ENCODE measurements at regions not wholly inside any gene's neighbourhood (a gene's known extent, or its start where the extent isn't known, plus 50 kb on each side); places are given as distances from the start of the nearest gene placed in this dataset.
"Not testable (repeated sequence)": the region's sequence is repeated elsewhere in the genome, so short reads cannot be mapped to it uniquely, and the experiment has no call there.

GRCh38 chr21:20452935-20453334 is 545.3 kb upstream of the NCAM2 start:
- DNase-seq, result no peak

GRCh38 chr21:20459838-20460237 is 538.4 kb upstream of the NCAM2 start:
- DNase-seq, result no peak

GRCh38 chr21:20463362-20463761 is 534.8 kb upstream of the NCAM2 start:
- DNase-seq, result no peak

GRCh38 chr21:20469361-20469760 is 528.8 kb upstream of the NCAM2 start:
- no peak for DNase-seq

GRCh38 chr21:20486303-20486702 is 511.9 kb upstream of the NCAM2 start:
- DNase-seq, result no peak

DNA sequence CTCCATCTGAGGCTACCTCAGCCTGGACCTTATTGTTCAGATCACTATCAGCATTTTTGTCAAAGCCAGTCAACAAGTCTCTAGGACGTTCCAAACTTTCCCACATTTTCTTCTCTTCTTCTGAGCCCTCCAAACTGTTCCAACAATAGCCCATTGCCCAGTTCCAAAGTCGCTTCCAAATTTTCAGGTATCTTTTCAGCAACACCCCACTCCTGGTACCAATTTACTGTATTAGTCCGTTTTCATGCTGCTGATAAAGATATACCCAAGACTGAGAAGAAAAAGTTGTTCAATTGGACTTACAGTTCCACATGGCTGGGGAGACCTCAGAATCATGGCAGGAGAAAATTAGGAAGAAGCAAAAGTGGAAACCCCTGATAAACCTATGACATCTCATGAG is 495.3 kb upstream of the NCAM2 start:
- not testable (repeated sequence) for DNase-seq

GRCh38 chr21:20507783-20508182 is 490.4 kb upstream of the NCAM2 start:
- DNase-seq, result no peak

DNA sequence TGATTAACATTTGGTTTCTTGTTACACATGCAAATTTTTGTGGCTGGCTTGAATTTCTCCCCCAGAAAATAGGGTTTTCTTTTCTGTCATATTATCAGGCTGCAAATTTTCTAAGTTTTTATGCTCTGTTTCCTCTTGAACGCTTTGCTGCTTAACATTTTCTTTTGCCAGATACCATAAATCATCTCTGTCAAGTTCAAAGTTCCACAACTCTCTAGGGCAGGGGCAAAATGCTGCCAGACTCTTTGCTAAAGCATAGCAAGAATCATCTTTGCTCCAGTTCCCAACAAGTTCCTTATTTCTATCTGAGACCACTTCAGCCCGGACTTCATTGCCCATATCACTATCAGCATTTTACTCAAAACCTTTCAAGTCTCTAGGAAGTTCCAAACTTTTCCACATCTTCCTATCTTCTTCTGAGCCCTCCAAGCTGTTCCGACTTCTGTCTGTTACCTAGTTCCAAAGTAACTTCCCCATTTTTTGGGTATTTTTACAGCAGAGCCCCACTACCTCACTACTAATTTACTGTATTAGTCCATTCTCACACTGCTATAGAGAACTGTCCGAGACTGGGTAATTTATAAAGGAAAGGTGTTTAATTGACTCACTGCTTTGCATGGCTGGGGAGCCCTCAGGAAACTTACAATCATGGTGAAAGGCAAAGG is 486.9 kb upstream of the NCAM2 start:
- no peak for DNase-seq

DNA sequence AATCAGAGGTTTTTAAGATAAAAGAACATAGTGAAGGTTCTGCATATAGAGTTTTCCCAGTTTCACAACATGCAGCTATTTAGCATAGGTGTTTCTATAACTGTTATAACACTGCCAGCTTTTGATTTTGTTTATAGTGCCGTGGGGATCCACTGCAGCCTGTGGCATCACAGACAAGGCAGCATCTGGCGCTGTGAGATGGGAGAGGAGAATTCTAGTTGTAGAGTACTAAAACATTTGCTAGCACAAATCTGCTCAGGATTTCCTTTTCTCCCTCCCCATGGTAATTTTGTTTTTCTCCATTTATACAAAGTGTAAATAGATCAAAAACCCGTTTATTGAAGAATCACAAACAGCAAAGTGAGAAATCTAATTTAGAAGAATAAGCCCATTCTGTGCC is 482.8 kb upstream of the NCAM2 start:
- no peak for DNase-seq

GRCh38 chr21:20519076-20519475 is 479.1 kb upstream of the NCAM2 start:
- no peak for DNase-seq

- DNase-seq, result no peak
Observed at GRCh38 chr21:20522611-20523010, 475.6 kb upstream of the NCAM2 start.

DNA sequence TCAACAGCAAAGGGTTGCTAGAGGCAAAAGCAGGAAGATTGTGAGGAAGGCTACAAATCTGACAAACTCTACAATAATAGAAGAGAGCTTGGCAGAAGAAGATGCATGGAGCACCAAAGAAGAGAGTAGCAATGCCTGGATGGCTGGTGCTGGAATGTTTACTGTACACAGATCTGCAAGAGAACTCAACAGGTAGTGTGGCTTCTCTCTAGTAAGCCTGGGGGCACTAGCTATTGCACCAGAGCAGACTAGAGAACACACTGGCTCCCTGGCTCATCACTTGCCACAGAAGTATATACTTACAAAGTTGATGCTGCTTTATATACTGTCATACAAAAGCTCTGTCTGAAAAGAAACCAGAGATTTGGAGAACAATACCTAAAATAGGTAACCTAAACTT is 475.0 kb upstream of the NCAM2 start:
- DNase-seq, result no peak

GRCh38 chr21:20527731-20528460 is 470.3 kb upstream of the NCAM2 start:
- no peak for DNase-seq

GRCh38 chr21:20537130-20537529 is 461.1 kb upstream of the NCAM2 start:
- DNase-seq, result no peak

DNA sequence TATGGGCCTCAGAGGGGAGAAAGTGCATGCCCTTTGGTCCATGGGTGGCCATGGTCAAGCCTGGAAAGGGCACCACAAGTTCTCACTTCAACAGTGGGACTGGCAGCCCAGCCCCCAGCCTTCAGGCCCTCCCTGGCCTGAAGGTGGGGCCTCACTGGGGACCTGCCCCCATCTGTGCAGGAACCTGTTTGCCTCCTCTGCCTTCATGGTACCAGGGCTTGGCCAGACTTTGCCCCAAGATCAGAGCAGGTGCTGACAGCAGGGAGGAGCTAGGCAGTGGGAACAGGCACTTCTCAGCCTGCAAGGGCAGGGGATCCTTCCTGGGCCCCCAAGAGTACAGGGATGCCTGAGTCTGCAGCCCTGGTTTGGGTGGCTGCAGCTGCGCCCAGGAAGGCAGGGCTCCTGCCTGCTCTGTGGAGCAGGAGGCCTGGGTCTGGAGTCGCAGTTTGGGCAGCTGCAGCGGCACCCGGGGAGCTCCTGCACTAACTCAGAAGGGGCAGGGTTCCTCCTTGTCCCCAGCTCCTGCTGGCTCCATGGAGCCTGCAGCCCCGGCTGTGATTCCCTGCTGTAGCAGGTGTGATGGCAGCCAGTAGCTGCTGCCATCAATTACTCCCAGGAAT is 460.1 kb upstream of the NCAM2 start:
- DNase-seq, result no peak

DNA sequence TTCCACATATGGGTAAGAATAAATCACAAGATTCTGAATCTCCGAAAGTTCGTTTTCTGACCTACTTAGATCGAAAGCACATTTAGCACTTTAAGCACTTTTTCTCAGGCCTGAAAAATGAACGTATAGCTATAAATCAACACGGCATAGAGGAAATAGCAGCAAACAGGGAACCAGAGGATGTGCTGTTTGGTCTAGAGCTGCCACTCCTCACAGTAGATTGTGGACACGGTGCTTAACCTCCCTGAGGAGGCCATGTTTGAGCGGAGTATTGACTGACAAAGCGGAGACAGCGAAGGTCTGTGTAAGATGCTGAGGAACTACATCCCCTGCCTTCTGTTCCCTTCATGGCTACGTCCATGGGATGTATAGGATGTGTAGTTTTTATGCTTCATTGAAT is 452.8 kb upstream of the NCAM2 start:
- no peak for DNase-seq

- DNase-seq, result no peak
Observed at GRCh38 chr21:20551939-20552338, 446.3 kb upstream of the NCAM2 start.

DNA sequence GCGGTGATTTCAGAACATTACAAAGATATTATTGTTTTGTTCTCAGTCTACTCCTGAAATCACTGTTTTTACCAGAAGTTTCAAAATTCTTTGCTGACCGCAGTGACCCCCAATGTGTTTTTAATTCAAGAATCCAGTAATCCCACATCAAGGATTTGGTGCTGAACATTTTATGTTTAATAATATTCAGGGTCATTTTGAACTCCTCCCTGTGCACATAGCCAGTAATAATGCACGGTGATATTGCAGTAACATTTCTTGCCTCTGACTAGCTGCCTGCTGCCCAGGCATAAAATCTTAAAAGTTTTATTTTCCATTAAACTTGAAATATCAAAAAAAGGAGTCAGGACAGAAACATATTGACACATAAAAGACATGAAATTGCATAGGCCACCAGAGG is 443.4 kb upstream of the NCAM2 start:
- no peak for DNase-seq

DNA sequence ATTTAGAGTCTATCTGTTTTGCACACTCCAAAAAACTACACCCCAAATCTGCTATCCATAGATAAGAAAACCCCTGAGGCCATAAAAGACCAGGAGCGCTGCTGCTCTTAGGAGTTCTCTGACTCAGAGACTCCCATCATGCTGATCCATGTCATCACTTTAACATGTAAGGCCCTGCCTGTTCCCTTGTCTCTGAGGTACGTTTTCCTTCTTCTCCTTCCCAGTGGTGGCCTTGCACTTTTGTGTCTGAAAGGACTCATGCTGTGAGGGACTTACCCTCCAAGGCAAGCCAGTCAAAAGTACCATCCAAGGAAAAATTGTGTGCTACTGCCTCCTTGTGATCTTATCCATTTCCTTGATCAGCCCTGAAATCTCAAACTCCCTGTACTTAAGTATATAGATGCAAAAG is 427.4 kb upstream of the NCAM2 start:
- DNase-seq, result no peak

DNA sequence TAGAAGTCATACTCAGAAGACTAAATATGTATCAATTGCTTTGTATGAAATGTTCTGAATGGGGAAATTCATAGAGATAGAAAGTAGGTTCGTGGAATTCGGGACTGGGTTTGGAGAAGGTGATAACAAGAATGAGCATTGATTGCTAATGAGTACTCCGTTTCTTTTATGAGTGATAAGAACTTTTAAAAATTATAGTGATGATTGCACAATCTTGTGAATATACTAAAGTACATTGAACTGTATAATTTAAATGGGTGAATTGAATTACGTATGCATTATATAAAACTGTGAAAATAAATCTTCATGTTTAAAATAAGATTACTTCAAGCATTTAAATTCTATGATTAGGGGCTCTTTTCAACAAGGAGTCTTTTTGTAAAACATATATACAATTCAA is 425.6 kb upstream of the NCAM2 start:
- no peak for DNase-seq

- no peak for DNase-seq
Observed at GRCh38 chr21:20581361-20581760, 416.8 kb upstream of the NCAM2 start.

- no peak for DNase-seq
Observed at GRCh38 chr21:20591284-20591683, 406.9 kb upstream of the NCAM2 start.

- no peak for DNase-seq
Observed at GRCh38 chr21:20592463-20592862, 405.7 kb upstream of the NCAM2 start.

DNA sequence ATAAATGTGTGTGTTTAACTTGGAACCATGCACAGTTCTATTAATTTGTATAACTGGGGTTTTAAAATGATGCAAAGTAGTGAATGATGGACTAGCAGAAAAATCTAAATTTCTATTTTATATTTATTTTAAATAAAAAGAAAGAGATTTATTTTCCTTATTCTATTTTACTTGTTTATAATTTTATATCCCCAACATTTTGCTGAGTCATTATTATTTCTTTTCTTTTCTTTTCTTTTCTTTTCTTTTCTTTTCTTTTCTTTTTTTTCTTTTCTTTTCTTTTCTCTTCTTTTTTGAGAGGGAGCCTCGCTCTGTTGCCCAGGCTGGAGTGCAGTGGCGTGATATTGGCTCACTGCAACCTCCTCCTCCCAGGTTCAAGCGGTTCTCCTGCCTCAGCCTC is 395.0 kb upstream of the NCAM2 start:
- no peak for DNase-seq
